ENCODE measurements at regions not wholly inside any gene's neighbourhood (a gene's known extent, or its start where the extent isn't known, plus 50 kb on each side); places are given as distances from the start of the nearest gene placed in this dataset.

DNA sequence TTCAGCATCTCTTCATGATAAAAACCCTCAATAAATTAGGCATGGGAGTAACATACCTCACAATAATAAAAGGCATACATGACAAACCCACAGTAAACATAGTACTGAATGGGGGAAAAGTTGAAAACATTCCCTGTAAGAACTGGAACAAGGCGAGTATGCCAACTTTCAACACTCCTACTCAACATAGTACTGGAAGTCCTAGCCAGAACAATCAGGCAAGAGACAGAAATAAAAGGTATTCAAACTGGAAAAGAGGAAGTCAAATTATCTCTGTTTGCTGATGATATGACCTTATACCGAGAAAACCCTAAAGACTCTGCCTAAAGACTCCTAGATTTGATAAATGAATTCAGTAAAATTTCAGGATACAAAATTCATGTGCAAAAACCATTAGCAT is 167.6 kb downstream of the TMEM38B start:
- no peaks in the 10 kb centered on the region for H3K27me3 Mint-ChIP-seq (ENCODE audit: unreplicated experiment)
- TF ChIP-seq, protein P1, sequence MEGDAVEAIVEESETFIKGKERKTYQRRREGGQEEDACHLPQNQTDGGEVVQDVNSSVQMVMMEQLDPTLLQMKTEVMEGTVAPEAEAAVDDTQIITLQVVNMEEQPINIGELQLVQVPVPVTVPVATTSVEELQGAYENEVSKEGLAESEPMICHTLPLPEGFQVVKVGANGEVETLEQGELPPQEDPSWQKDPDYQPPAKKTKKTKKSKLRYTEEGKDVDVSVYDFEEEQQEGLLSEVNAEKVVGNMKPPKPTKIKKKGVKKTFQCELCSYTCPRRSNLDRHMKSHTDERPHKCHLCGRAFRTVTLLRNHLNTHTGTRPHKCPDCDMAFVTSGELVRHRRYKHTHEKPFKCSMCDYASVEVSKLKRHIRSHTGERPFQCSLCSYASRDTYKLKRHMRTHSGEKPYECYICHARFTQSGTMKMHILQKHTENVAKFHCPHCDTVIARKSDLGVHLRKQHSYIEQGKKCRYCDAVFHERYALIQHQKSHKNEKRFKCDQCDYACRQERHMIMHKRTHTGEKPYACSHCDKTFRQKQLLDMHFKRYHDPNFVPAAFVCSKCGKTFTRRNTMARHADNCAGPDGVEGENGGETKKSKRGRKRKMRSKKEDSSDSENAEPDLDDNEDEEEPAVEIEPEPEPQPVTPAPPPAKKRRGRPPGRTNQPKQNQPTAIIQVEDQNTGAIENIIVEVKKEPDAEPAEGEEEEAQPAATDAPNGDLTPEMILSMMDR (IDR thresholded peaks at IDR 0.05; ENCODE audit: partially characterized antibody, unreplicated experiment) = no peak
- no peaks in the 10 kb centered on the region for H3K4me1 Mint-ChIP-seq (ENCODE audit: low read depth, unreplicated experiment)
- DNase-seq = no peak
- no peaks in the 10 kb centered on the region for H3K36me3 Mint-ChIP-seq (ENCODE audit: unreplicated experiment)
- H3K27ac Mint-ChIP-seq (ENCODE audit: unreplicated experiment) = no peak overlapping the region
- H3K9me3 Mint-ChIP-seq (ENCODE audit: unreplicated experiment) = peaks cover 2% of the 10 kb centered on the region
- no peak overlapping the region for H3K4me3 Mint-ChIP-seq (ENCODE audit: unreplicated experiment)

DNA sequence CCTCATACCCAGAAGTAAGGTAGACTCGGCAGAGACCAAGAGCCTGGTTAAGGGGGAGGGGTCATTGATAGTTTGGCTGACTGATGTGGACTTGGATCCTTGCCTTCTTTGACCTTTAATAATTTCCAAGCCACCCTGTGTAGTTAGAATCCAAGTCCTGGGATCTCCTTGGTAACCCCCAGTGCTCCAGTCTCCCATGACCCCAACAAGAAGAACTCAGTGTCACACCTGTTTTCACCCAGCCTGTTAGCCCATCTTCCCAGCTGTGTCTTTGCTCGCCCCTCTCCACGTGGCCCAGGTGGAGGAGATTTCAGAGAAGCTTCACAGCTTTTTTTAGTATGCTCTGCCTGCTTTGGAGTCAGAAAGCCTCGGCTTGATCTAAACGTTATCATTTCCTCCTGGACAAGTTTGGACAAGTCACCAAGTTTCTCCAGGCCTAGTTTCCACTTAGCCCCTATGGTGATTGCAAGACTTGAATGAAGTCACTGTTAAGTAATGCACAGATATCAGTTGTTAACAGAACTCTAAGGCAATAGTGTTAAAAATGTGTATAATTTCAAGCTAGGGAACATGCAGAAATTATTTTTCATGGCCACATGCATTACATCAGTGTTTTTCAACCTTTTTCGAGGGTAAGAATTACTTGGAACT is 170.0 kb downstream of the TMEM38B start:
- H3K4me3 Mint-ChIP-seq (ENCODE audit: unreplicated experiment) = no peak overlapping the region
- H3K9me3 Mint-ChIP-seq (ENCODE audit: unreplicated experiment) = peaks cover 2% of the 10 kb centered on the region
- H3K36me3 Mint-ChIP-seq (ENCODE audit: unreplicated experiment) = no peaks in the 10 kb centered on the region
- no peaks in the 10 kb centered on the region for H3K4me1 Mint-ChIP-seq (ENCODE audit: low read depth, unreplicated experiment)
- H3K27ac Mint-ChIP-seq (ENCODE audit: unreplicated experiment) = no peak overlapping the region
- no peaks in the 10 kb centered on the region for H3K27me3 Mint-ChIP-seq (ENCODE audit: unreplicated experiment)
- TF ChIP-seq, protein P1 (IDR thresholded peaks at IDR 0.05; ENCODE audit: partially characterized antibody, unreplicated experiment) = no peak
- DNase-seq = no peak

DNA sequence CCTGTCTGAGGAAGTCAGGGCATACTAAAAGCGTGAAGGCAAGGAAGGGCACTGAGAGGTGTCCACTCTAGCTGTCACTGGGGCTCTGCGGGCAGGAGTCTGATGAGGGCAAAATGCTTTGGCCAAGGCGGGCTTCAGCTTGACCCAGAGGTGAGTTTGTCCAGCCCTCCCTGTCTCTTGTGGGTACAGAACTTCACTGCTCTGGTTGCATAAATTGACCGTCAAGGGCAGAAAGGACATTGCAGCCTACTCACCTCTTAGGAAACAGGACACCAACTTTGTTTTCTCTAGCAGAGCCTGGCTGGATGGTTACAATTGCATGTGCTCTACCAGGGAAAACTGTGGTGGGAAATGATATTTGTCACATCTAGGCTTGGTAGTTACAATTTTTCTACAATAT is 170.9 kb downstream of the TMEM38B start:
- Mint-ChIP-seq H3K27me3 (ENCODE audit: unreplicated experiment) (no peaks in the 10 kb centered on the region), H3K4me3 (ENCODE audit: unreplicated experiment) (no peak overlapping the region), H3K9me3 (ENCODE audit: unreplicated experiment) (no peaks in the 10 kb centered on the region), H3K27ac (ENCODE audit: unreplicated experiment) (no peak overlapping the region), H3K4me1 (ENCODE audit: low read depth, unreplicated experiment) (no peaks in the 10 kb centered on the region), H3K36me3 (ENCODE audit: unreplicated experiment) (no peaks in the 10 kb centered on the region)
- TF ChIP-seq, protein P1 (IDR thresholded peaks at IDR 0.05; ENCODE audit: partially characterized antibody, unreplicated experiment) = no peak
- DNase-seq = no peak

DNA sequence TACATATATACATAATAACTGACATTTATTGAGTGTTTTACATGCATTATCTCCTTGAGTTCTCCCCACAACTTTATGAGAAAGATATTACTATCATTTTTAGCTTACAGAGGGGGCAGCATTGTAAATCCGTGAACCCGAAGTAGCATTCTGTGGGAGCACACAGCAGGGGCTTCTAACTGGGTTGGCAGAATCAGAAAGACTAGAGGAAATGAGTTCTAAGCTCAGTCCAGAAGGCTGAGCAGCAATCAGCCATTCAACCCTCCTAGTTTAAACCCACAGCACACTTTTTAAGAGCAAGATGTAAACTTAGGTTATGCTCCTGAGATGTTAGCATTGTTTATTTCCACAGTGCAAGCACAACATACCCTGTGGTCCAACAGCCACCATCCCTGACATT is 177.2 kb downstream of the TMEM38B start:
- no peaks in the 10 kb centered on the region for H3K36me3 Mint-ChIP-seq (ENCODE audit: unreplicated experiment)
- H3K9me3 Mint-ChIP-seq (ENCODE audit: unreplicated experiment) = no peaks in the 10 kb centered on the region
- no peaks in the 10 kb centered on the region for H3K4me1 Mint-ChIP-seq (ENCODE audit: low read depth, unreplicated experiment)
- H3K27ac Mint-ChIP-seq (ENCODE audit: unreplicated experiment) = no peak overlapping the region
- DNase-seq = no peak
- H3K27me3 Mint-ChIP-seq (ENCODE audit: unreplicated experiment) = no peaks in the 10 kb centered on the region
- no peak overlapping the region for H3K4me3 Mint-ChIP-seq (ENCODE audit: unreplicated experiment)
- TF ChIP-seq, protein P1 (IDR thresholded peaks at IDR 0.05; ENCODE audit: partially characterized antibody, unreplicated experiment) = no peak

DNA sequence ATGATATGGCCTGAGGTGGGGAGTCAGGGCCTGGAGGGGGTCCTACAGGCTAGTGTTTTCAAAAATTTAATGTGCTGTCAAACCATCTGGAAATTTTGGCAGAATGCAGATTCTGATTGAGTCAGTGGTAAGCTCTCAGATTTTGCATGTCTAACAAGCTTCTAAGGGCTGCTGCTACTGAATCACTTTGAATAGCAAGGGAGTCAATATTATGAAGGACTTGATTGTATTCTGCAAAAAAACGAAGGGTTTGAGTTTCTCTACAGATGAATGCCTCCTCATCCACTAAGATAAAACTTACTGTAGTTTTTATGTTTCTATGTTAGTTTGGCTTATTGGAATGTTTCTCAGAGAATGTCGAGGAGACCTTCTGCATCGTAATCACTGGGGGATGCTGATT is 179.5 kb downstream of the TMEM38B start:
- TF ChIP-seq, protein P1 (IDR thresholded peaks at IDR 0.05; ENCODE audit: partially characterized antibody, unreplicated experiment) = no peak

More for the DNA sequence above, 179.5 kb downstream of the TMEM38B start:
- H3K4me1 Mint-ChIP-seq (ENCODE audit: low read depth, unreplicated experiment) = no peaks in the 10 kb centered on the region
- H3K9me3 Mint-ChIP-seq (ENCODE audit: unreplicated experiment) = no peaks in the 10 kb centered on the region
- H3K4me3 Mint-ChIP-seq (ENCODE audit: unreplicated experiment) = no peak overlapping the region
- H3K36me3 Mint-ChIP-seq (ENCODE audit: unreplicated experiment) = no peaks in the 10 kb centered on the region
- H3K27ac Mint-ChIP-seq (ENCODE audit: unreplicated experiment) = no peak overlapping the region
- no peak for DNase-seq
- no peaks in the 10 kb centered on the region for H3K27me3 Mint-ChIP-seq (ENCODE audit: unreplicated experiment)

All from glutamatergic neuron (in vitro differentiated cells).